D721Med (cell line): ENCODE measurements at regions not wholly inside any gene's neighbourhood (a gene's known extent, or its start where the extent isn't known, plus 50 kb on each side); places are given as distances from the start of the nearest gene placed in this dataset.

Experiments used
- DNase-seq: peaks from one replicate; pipeline ENCODE4 v3.0.0; 2011; ENCODE audit warnings: low spot score; ENCODE audit not compliant: insufficient read length
- FAIRE-seq: peaks from 2 replicates; lab custom pipeline; 2011; peaks lifted over from hg19 to GRCh38; lab: Jason Lieb, UNC
- CTCF ChIP-seq: IDR thresholded peaks from 2 replicates; pipeline ENCODE4 v1.5.1; 2012; ENCODE audit warnings: mild to moderate bottlenecking, control low read depth; ENCODE audit not compliant: insufficient read depth; ENCODE audit errors: missing control alignments

GRCh38 chr10:10538326-10538725 lies 479.3 kb upstream of the CELF2 start:
- no peak for DNase-seq
- TF ChIP-seq CTCF = no peak
- no peak for FAIRE-seq

- TF ChIP-seq CTCF = no peak
- no peak for FAIRE-seq
- DNase-seq = no peak
Measured at GRCh38 chr10:10540398-10540797, 477.3 kb upstream of the CELF2 start.

GRCh38 chr10:10542477-10542876 lies 475.2 kb upstream of the CELF2 start:
- FAIRE-seq (no peak), DNase-seq (no peak)
- no peak for TF ChIP-seq CTCF

- FAIRE-seq (no peak), DNase-seq (no peak)
- no peak for TF ChIP-seq CTCF
Measured at GRCh38 chr10:10544890-10545289, 472.8 kb upstream of the CELF2 start.

- DNase-seq (no peak), FAIRE-seq (no peak)
- no peak for TF ChIP-seq CTCF
Measured at GRCh38 chr10:10545771-10546170, 471.9 kb upstream of the CELF2 start.

GRCh38 chr10:10551596-10552301 lies 465.9 kb upstream of the CELF2 start:
- FAIRE-seq = no peak
- no peak for TF ChIP-seq CTCF
- no peak for DNase-seq

GRCh38 chr10:10552948-10553347 lies 464.7 kb upstream of the CELF2 start:
- no peak for FAIRE-seq
- TF ChIP-seq CTCF = no peak
- no peak for DNase-seq
